ENCODE measurements at regions not wholly inside any gene's neighbourhood (a gene's known extent, or its start where the extent isn't known, plus 50 kb on each side); places are given as distances from the start of the nearest gene placed in this dataset.

GRCh38 chr13:104961246-104961645 is 1574.2 kb downstream of the EFNB2 start:
- H3K9me3 ChIP-seq (ENCODE audit: insufficient read depth in 2 of 2, low read depth in 1 of 2, low read length in 1 of 2) = no peaks in the 10 kb centered on the region
- no peaks in the 10 kb centered on the region for H3K27me3 ChIP-seq (replicated peaks in 1 of 4; ENCODE audit: control insufficient read depth in 3 of 4, extremely low read depth in 1 of 4, insufficient read depth in 3 of 4, low read length in 3 of 4)
- CTCF ChIA-PET (ENCODE audit: partially characterized antibody) = no interaction called here
- H4K20me1 ChIP-seq (replicated peaks in 1 of 2; ENCODE audit: control insufficient read depth in 1 of 2, insufficient read depth in 2 of 2, low read length in 2 of 2) = no peaks in the 10 kb centered on the region
- DNase-seq (ENCODE audit: low read depth in 1 of 2, low spot score in 2 of 2) (no peak), FAIRE-seq (no peak)
- H3K23me2 ChIP-seq (ENCODE audit: low read depth, low read length) = no peaks in the 10 kb centered on the region
- no peak overlapping the region for H4K91ac ChIP-seq (replicated peaks; ENCODE audit: insufficient read length, low read length)
- no peak overlapping the region for H3K4ac ChIP-seq (replicated peaks; ENCODE audit: insufficient read length, low read depth, low read length)
- no peaks in the 10 kb centered on the region for H3K36me3 ChIP-seq (ENCODE audit: control insufficient read depth in 2 of 4, insufficient read depth in 4 of 4, low read length in 3 of 4)
- H4K5ac ChIP-seq (ENCODE audit: insufficient read length, low read depth, low read length) = no peak overlapping the region
- no peak overlapping the region for H2BK5ac ChIP-seq (ENCODE audit: low read depth, low read length)
- no peak overlapping the region for H3K23ac ChIP-seq (ENCODE audit: insufficient read length)
- H2BK120ac ChIP-seq (replicated peaks; ENCODE audit: low read depth, low read length) = no peak overlapping the region
- POLR2A ChIA-PET (ENCODE audit: partially characterized antibody) = no interaction called here
- no peaks in the 10 kb centered on the region for H3K79me1 ChIP-seq (ENCODE audit: low read depth, low read length)
- H2AK5ac ChIP-seq (ENCODE audit: low read depth, low read length) = no peak overlapping the region
- H2BK12ac ChIP-seq (ENCODE audit: low read depth, low read length) = no peak overlapping the region
- no peaks in the 10 kb centered on the region for H3K4me1 ChIP-seq (replicated peaks in 1 of 4; ENCODE audit: control insufficient read depth in 3 of 4, insufficient read depth in 4 of 4, low read length in 3 of 4)
- no peak overlapping the region for H2AFZ ChIP-seq (ENCODE audit: low read length)
- H3K27ac ChIP-seq (ENCODE audit: low read depth, low read length) = no peak overlapping the region
- WGBS, 2 experiments (ENCODE audit: extremely low coverage in 1 of 2, insufficient coverage in 1 of 2, insufficient read length in 1 of 2, insufficient replicate concordance in 2 of 2, low coverage in 1 of 2, low lambda C conversion rate in 2 of 2, missing lambda C conversion rate in 1 of 2) = 98% methylated on average over 6 of the region's 6 CpGs; no CpG with 5 or more reads in 1 of the 2 experiments
- H3K4me3 ChIP-seq (ENCODE audit: extremely low read depth in 1 of 4, insufficient read depth in 2 of 4, low read depth in 3 of 4, low read length in 4 of 4) = no peak overlapping the region
- no peak overlapping the region for H3K18ac ChIP-seq (ENCODE audit: extremely low read depth, low read length)
- H3K4me2 ChIP-seq (ENCODE audit: insufficient read depth in 1 of 2, low read depth in 2 of 2, low read length in 2 of 2) = no peak overlapping the region
- no peak overlapping the region for H3K9ac ChIP-seq (replicated peaks in 1 of 4; ENCODE audit: extremely low read depth in 1 of 4, low read depth in 3 of 4, low read length in 3 of 4)
- no peaks in the 10 kb centered on the region for H3K79me2 ChIP-seq (ENCODE audit: control insufficient read depth in 1 of 2, insufficient read depth in 2 of 2, low read length in 2 of 2)
- no peak overlapping the region for H4K8ac ChIP-seq (ENCODE audit: extremely low read depth, insufficient read depth, low read length)
- H2BK15ac ChIP-seq (ENCODE audit: low read length) = no peak overlapping the region
- no peak overlapping the region for H3K56ac ChIP-seq (replicated peaks; ENCODE audit: insufficient read length, low read depth, low read length)
- H2BK20ac ChIP-seq (ENCODE audit: low read length) = no peak overlapping the region
- no peak overlapping the region for H3K14ac ChIP-seq (ENCODE audit: insufficient read length)
- TF ChIP-seq ATF2 (IDR thresholded peaks at IDR 0.05; ENCODE audit: low read length) (no peak), ASH2L (IDR thresholded peaks at IDR 0.05; ENCODE audit: low read length) (no peak), CREB1 (IDR thresholded peaks at IDR 0.05) (no peak), KDM5A (IDR thresholded peaks at IDR 0.05; ENCODE audit: low read length) (no peak), RBBP5 (IDR thresholded peaks at IDR 0.05; ENCODE audit: borderline replicate concordance, low read depth, low read length) (no peak), GTF2F1 (IDR thresholded peaks at IDR 0.05; ENCODE audit: borderline replicate concordance, low read depth, low read length) (no peak), RXRA (IDR thresholded peaks at IDR 0.05; ENCODE audit: insufficient read depth, low read depth, low read length) (no peak), NANOG (IDR thresholded peaks at IDR 0.05; ENCODE audit: insufficient read depth, low read depth, low read length, poor library complexity, severe bottlenecking) (no peak), SAP30 (IDR thresholded peaks at IDR 0.05; ENCODE audit: insufficient read depth, insufficient replicate concordance, low read length) (no peak), HDAC6 (IDR thresholded peaks at IDR 0.05; ENCODE audit: low read depth, low read length) (no peak), CHD1 (IDR thresholded peaks at IDR 0.05; ENCODE audit: low read depth, low read length) (no peak), CHD2 (IDR thresholded peaks at IDR 0.05; ENCODE audit: low read length) (no peak), SRF (IDR thresholded peaks at IDR 0.05; ENCODE audit: low read depth, low read length) (no peak), CBX8 (IDR thresholded peaks at IDR 0.05; ENCODE audit: borderline replicate concordance, low read depth, low read length) (no peak)
